Fibroblast of skin of left biceps (primary cell): ENCODE measurements at regions not wholly inside any gene's neighbourhood (a gene's known extent, or its start where the extent isn't known, plus 50 kb on each side); places are given as distances from the start of the nearest gene placed in this dataset.

ENCODE experiments used
- DNase-seq, 2 experiments: peaks; one replicate each; pipeline ENCODE4 v3.0.0-alpha.2; 2013; ENCODE audit warnings: low read depth in 2 of 2

DNA sequence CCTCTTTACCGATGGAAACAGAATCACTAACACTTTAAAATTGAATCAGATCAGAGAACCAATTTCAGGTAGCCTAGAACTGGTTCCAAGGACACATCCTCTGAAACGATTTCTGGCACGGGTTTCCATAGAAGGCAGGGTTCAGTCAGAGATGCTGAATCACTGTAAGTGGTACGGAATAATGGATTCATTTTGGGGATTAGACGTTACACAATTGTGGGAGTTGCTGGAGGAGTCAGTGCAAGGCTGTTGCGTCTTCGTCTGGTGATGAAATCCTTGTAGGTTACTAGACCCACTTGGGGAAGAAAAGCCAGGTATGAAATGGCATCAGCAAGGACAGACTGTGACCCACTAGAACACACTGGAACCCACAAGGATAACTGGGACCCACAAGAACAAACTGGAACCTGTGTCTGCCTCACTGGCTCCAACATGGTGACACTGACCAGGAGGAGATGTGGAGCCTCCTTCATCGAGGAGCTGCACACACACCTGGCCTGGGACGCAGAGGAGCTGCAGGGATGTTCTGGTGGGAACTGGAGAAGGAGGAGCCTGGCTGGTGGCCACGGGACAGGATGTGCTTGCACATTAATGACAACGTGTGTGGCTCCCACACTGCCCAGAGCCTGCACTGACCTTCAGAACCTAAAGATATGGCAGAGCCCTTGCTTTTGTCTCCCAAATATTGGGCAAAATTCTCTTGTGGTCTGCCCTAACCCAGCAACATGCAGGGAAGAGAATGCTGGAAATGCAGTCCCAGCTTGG lies 105.1 kb downstream of the TRAPPC11 start:
- DNase-seq, result no peak

DNA sequence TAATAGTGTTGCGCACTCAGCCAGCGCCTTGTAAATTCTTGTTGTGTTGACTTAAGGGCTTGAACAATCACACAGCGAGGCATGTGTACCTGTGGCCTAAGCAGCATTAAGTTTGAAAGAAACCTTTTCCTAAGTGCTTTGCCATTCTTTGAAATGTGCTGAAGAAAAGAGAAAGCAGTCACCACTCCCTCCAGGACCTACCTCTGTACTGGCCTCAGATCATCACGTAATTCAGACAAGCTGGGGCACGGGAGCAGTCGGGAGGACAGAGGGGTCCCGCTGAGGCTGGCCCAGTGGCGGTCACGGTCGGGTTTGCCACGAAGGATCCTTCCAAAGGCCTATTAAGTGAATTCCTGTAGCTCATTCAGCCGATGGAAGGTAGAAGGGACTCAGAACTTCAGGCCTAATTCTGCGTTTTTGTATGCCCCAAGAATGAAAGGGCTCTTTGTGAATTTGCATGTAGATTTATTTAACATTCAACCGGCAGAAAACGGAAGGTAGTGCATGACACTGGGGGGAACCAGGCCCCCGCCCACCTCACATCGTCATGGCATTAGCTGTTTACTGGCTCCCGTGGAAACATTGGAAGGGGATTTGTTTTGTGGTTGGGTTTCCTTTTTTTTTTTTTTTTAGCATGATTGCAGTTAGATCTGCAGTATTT lies 106.3 kb downstream of the TRAPPC11 start:
- no peak for DNase-seq

DNA sequence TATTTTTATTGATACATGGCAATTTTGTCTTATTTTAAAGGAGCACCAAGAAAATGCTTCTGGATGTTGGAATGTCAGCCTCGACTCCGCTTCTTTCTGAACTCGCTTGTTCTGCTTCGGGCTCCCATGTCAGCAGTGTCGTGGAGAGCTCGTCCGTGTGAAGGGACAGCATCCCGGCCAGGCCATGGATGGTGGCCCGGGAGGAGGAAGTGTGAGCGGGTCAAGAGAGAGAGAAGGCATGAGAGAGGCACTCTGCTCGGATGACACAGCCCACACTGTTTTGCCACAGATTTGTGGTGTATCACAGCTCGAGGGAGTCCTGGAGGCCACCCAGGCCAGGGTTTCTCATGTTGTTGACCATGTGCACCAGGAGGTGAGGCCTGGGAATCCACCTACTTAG lies 107.0 kb downstream of the TRAPPC11 start:
- no peak for DNase-seq

DNA sequence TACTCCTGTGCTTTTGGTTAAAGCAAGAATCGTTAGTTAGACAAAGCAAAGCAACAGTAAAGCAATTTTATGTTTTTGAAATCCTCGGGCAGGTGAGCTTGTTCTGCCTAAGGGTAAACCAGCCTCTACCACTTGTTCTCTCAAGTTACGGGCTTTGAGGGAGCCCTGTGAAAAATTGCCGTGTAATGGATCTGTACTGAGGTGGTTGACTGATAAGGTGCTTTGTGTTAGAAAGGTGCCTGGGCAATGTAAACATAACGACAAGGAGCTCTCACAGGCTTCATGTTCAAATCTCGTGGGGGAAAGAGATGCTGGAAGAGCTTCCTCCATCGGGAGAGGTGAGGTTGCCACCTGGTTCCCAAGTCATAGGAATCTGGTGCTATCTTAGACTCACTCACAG lies 111.8 kb downstream of the TRAPPC11 start:
- DNase-seq, result no peak

DNA sequence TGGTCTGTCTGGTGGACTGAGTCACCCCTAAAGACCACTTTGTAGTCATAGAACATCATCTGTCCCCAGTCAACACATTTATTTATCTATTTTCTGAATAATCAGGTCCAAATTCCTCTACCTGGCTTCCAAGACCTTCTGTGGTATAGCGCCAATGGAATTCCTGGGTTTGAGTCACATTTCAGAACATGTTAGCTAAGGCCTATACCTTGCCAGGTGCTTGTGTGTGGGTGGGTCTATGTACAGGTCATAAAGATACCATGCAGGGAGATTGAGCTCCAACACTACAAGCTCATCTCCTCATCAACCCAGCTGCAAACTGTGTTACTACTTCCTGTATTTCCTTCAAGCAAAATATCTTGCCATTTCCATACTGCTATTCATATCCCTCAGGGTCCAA lies 113.3 kb downstream of the TRAPPC11 start:
- no peak for DNase-seq

DNA sequence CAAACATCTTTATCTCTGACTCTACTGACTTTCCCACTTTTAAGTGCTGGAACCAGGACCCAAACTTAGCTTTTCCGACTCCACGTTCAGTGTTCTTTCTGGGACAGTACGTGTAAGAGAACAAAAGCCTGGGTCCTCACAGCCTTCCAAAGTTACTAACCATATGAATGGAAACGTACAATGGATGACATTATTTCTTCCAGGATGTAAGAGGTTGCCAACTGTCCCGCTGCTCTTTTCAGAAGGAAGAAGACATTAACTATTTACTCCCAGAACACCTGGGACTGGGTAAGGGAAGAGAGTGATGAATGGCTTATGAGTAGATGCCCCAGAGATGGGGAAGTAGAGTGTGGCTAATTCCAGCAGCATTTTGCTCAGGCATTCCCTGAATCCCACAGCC lies 114.7 kb downstream of the TRAPPC11 start:
- DNase-seq, result no peak

DNA sequence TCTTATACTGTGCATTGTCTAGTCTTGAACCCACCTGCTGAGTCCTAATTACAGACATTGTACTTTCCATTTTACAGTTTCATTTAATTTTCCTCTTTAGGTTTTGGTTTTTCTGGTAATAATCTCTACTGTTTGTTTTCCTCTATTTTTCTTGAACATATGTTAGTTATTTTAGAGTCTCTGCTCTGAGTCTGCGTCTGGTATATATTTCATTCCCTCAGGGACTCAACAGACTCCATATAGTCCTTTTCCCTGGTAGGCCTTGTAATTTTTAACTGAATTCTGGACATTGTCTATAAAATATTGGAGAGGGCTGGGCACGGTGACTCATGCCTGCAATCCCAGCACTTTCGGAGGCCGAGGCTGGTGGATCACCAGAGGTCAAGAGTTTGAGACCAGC lies 121.8 kb upstream of the STOX2 start:
- DNase-seq, result no peak

DNA sequence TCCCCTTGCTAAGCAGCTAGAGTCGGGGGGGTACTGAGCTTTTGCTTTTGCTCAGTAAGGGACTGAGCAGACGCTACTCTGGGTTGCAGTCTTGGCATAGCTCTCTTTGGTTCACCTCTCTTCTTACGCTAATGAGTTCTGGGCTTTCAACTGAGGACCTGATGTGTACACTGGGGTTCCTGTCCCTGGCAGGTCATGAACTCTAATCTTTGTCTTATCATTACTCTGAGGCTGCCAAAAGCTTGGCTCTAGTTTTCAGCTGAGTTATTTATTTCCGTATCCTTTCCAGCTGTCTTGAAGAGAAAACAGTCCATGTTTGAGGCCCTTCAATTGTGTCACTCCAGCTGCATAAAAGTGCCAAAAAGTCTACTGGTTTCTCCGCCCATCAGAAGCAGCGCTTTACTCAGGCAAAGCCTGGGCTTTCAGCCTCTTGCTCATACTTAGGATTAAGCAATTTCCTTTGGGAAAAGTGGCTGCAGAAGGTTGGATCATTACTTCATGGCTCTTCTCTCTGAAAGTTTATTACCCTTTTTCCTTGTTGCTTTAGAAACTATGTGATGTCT lies 121.0 kb upstream of the STOX2 start:
- DNase-seq, result peak; percentile 27 to 33

DNA sequence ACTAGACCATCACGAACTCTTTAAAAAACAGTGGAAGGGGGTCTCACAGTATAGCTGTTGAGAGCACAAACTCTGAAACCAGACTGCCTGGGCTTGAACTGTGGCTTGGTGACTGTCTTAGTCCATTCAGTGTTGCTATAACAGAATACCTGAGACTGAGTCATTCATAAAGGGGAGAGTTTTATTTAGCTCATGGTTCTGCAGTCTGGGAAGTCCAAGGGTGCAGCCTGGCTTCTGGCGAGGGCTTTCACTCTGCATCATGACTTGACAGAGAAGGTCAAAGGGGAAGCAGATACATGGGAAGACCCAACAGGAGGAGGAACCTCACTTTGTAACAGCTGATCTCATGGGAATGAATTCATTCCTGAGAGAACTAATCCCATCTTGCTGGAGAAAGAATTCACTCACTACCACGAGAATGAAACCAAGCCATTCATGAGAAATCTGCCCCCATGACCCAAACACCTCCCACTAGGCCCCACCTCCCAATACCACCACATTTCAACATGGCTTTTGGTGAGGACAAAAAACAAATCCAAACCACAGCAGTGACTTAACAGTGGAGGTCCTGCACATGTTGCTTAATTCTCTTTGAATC lies 116.7 kb upstream of the STOX2 start:
- no peak for DNase-seq

DNA sequence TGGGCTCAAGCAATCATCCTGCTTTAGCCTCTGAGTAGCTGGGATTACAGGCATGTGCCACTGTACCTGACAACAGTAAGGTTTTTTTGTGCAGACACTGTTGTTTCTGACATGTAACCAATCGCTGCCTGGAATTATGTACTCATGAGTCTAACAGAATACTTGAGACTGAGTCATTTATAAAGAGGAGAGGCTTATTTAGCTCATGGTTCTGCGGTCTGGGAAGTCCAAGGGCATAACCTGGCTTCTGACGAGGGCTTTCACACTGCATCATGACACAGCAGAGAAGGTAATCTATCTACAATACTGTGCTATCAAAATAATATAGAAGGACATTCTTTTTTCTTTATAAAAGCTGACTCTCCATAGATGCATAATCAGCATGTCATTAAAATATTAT lies 115.5 kb upstream of the STOX2 start:
- no peak for DNase-seq

DNA sequence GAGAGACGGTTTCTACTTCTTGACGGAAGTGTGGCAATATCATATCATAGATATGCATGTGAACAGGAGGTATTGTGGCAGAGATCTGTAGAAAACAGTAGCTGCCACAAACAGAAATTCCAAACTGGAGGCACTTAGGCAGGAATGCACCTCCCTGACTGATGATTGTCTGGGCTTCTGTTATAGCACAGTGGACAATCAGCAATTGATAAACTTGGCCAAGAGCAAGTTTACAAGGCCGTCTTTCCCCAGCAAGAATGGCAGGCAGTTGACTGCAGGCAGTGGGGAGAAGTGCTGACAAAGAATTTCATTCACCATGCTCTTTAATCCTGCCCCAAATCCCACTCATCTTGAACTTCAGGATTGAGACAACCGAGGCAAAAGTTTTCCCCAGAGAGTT lies 114.4 kb upstream of the STOX2 start:
- no peak for DNase-seq

DNA sequence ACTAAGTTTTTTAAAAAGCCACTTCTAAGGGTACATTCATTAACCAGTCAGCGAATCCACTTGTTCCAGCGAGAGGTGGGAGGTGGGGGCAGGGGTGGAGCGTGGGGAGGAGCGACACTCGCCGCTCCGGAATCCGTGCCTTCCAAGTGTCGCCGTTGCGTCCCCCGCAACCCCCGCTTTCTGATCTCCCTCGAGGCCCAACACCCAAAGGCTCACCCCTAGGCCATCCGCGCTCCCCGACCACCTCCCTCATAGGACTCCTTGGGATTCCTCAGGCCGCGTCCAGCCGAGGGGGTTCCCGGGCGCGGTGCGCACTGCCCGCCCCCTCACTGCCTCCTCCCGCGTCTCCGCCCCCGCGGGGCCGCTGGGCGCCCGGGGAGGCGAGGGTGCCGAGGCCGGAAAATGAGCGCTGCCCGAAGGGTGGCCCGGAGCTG lies 108.1 kb upstream of the STOX2 start:
- no peak for DNase-seq

DNA sequence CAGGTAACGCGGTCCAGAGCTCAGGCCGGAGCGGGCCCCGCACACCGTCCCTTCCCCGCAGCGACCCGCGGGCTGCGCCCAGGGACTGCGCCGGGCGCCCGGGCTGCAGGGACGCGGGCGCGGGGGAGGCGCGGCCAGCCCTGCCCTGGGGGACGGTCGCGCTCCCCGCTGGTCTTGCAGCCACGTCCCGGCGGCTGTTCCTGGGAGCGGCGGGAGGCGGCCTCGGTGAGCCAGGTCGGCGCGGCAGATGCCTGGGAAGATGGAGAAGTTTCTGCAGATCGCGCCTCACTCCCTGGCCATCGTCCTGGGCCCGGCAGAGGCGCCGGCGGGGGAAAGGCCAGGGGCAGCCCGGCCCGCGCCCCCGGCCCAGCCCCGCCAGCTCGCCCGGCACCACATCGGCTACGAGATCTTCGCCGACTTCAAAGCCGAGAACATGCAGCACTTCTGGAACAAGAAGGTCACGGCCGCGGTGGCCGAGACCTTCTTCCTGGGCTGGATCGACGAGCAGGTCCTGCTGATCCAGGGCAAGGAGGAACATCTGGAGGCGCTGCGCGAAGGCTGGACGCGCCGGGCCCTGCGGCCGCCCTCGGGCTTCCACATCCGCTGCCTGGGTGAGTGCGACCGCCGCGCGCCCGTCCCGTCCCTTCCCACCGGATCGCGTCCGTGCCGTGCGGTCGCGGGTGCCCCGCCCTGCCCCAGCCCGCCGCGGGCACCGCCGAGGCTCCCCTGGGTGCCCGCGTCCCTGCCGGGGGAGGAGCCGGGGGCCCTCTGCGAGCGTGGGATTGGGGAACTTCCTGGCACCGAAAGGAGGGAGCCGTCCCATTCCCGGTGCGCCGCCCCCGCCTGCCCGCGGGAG lies 107.4 kb upstream of the STOX2 start:
- DNase-seq, result no peak

DNA sequence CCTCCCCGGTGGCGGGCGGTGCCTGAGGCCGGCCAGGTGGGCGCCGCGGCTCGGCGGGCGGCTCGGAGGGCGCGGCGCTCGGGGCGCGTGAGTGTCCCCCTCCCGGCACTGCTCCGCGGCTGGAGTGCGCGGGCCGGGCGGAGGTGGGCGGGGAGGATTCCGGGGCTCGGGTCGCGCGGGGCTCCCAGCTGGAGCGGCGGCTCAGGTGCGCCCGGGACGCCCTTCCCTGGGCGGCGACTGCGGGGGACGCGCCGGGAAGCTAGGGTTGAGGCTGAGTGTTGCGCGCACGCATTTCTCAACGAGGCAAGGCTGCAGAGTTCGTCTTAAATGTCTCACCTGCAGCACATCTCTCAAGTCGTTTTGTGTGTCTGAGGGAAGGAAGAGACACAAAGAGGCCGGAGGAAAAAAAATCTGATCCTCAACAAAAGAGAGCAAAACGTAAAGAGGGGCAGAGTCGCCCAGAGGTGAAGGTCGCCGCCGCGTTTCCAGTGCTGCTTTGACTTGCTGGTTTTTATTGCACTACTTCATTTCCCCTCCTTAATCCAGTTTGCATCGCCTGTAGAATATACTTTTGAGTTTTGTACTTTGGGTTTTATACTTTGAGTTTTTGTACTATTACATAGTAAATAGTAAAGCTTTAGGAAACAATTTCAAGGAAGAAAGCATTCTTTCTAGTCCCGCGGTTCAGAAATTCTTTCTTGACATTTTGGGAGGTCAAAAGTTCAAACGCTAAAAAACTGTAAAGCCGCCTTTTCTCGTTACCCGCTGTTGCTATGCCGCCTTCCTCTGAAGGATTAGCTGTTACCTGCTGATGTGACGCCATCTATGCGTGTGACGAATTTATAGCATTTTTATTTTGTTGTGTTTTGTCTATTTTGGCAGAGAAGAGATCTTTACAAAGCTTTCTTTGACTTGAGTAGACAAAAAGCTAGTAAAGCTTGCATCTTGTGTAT lies 106.5 kb upstream of the STOX2 start:
- DNase-seq, result no peak

DNA sequence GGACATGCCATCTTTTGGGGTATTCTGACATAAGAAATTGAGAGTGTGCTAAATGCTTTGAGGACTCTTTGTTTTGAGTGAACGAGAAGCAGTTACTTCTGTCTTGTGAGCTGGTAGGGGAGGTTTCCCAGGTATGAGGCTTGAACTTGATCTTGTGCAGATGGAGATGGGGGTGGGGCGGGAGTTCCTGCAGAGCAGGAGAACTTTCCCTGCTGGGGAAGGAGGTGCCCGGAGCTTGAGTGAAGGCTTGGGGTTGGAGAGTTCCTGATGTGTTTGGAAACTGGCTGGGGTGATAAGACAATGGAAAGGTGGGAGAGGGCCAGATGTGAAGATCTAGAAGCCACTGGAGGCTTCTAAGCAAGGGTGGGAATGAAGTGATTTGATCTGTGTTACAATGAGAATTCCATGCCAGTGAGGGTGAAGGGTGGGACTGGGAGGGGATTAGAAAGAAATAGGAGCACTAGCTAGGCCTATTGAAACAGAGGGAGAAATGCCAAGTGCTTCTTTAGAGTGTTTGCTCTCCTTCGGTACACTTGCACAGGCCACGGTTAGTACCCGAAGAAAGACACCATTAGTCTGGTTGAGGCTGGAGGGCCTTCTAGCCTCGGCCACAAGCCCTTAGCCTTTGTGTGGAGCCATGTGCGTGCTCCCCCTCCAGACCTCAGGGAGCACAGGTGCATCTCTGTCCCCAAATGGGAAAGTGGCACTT lies 103.5 kb upstream of the STOX2 start:
- no peak for DNase-seq

DNA sequence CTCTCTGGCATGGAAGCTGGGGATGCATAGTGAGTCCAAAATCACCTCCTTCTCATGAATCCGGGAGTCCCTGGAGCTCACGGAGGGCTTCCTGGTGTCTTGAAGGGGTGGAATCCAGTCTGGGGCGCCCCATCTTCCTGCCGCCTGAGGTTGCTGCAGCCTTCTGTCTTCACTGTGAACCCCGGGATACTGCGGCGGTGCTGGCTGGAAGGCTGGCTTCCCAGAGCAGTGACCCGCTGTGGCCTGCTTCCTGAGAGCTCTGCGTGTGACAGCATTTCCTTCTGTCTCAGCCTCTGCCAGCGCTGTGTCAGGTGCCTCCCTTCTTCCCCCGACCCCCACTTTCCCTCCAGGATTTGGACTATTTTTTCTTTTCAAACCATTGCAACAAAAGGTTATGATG lies 98.8 kb upstream of the STOX2 start:
- DNase-seq, result no peak

DNA sequence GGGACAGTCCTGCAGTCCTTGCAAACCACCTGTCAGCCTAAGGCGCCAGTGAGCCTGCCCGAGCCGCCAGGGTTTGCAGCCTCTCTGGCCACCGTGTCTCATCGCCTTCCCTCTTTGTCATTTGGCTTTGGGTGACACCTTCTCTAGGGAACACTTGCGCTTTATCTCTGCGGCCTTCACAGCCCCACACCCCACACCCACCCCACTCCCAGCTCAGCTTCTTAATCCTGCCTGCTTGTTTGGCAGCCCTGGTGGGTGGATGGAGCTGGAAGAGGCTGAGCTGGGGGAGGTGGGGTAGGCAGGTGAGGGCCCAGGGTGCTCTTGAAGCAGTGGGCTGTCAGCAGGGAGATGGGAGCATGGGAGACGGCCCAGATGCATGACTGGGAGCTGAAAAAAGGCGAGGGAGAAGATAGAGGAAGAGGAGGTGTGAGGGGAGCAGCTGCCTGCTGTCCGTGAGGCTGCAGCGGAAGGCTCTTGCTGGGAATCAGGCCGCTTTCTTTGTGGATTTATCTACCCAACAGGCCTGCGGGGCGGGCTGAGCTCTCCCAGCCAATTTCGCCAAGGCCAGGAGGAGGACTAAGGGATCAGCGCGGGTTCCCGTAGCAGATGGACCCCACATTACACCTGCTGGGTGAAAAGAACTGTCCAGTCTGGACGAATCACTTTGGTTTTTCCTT lies 97.5 kb upstream of the STOX2 start:
- DNase-seq, result no peak

DNA sequence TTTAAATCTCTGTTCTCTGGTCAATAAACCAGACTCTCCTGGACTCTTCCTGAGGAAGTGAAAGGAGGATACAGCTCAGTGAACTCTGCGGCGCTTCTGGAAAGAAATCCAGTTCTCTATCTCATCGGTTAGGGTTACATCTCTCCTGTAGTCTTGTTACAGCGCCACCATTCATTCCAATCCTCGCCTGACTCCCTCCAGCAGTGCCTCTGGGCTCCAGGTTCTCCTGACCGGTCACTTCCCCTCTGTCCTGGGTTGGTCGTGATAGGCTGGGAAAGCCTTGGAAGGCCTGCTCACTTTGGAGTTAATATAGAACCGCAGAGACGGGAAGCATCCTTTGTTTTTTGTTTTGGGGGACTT lies 97.0 kb upstream of the STOX2 start:
- no peak for DNase-seq

DNA sequence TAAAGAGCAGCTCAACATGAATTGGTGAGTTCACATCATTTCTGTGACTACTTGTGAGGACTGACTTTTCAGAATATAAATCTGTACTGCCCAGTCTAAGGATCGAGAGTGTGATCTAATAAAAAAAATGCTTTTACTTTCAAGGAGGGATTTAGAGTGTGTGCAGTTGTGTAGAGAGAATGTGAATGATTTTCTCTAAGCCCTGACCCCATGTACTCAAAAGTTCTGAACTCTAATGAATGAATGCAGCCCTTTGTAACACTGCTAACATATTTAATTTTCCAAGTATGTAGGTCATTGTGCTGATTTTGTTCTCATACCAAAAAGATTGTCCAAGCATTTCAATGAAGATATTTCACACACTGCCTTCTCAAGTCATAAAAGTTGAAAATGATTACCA lies 92.5 kb upstream of the STOX2 start:
- no peak for DNase-seq

DNA sequence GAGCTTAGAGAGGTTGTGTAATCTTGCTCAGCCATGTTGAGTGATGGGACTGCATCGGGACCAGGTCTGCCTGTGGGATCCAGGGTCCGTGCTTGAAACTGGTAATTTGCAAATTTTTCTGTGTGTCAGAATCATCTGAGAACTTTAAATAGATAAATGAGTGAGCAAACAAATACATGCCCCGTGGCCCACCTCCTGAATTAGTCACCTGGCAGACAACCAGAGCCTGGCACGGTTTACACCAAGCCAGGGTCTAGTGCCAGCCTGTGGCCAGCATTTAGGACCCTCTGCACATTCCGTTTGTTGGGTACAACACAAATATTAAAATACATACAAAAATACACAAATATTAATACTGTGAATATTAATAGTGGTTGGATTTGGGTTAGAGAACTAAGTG lies 90.6 kb upstream of the STOX2 start:
- DNase-seq, result no peak
